ENCODE measurements at regions not wholly inside any gene's neighbourhood (a gene's known extent, or its start where the extent isn't known, plus 50 kb on each side); places are given as distances from the start of the nearest gene placed in this dataset.

GRCh38 chr13:80481588-80481987, 140.7 kb upstream of the SPRY2 start:
- Mint-ChIP-seq H3K36me3 (ENCODE audit: low read depth) (no peaks in the 10 kb centered on the region), H3K27me3 (no peaks in the 10 kb centered on the region), H3K4me1 (no peaks in the 10 kb centered on the region), H3K9me3 (peaks cover 10% of the 10 kb centered on the region), H3K4me3 (no peak overlapping the region), H3K27ac (no peak overlapping the region)
- no peak for ATAC-seq (replicated peaks)

- Mint-ChIP-seq H3K4me3 (no peak overlapping the region), H3K27ac (no peak overlapping the region), H3K36me3 (ENCODE audit: low read depth) (no peaks in the 10 kb centered on the region), H3K9me3 (peaks cover 15% of the 10 kb centered on the region), H3K27me3 (no peaks in the 10 kb centered on the region), H3K4me1 (no peaks in the 10 kb centered on the region)
- no peak for ATAC-seq (replicated peaks)
Observed at GRCh38 chr13:80477661-80478443, 136.9 kb upstream of the SPRY2 start.

- ATAC-seq (replicated peaks) = no peak
Observed at GRCh38 chr13:80476953-80477352, 136.0 kb upstream of the SPRY2 start.

GRCh38 chr13:80475718-80476117, 134.8 kb upstream of the SPRY2 start:
- Mint-ChIP-seq H3K27me3 (no peaks in the 10 kb centered on the region), H3K36me3 (ENCODE audit: low read depth) (no peaks in the 10 kb centered on the region), H3K4me1 (no peaks in the 10 kb centered on the region), H3K9me3 (peaks cover 15% of the 10 kb centered on the region), H3K4me3 (no peak overlapping the region), H3K27ac (no peak overlapping the region)
- no peak for ATAC-seq (replicated peaks)

More at GRCh38 chr13:80476953-80477352, 136.0 kb upstream of the SPRY2 start:
- H3K27me3 Mint-ChIP-seq = no peaks in the 10 kb centered on the region
- no peaks in the 10 kb centered on the region for H3K4me1 Mint-ChIP-seq
- peaks cover 15% of the 10 kb centered on the region for H3K9me3 Mint-ChIP-seq
- H3K27ac Mint-ChIP-seq = no peak overlapping the region
- no peaks in the 10 kb centered on the region for H3K36me3 Mint-ChIP-seq (ENCODE audit: low read depth)
- no peak overlapping the region for H3K4me3 Mint-ChIP-seq

- no peak overlapping the region for H3K4me3 Mint-ChIP-seq
Observed at GRCh38 chr13:80473695-80474094, 132.8 kb upstream of the SPRY2 start.

GRCh38 chr13:80469853-80470381, 129.0 kb upstream of the SPRY2 start:
- Mint-ChIP-seq H3K27ac (no peak overlapping the region), H3K36me3 (ENCODE audit: low read depth) (no peaks in the 10 kb centered on the region), H3K9me3 (peaks cover 10% of the 10 kb centered on the region), H3K4me1 (no peaks in the 10 kb centered on the region), H3K27me3 (no peaks in the 10 kb centered on the region), H3K4me3 (no peak overlapping the region)
- no peak for ATAC-seq (replicated peaks)

More at GRCh38 chr13:80473695-80474094, 132.8 kb upstream of the SPRY2 start:
- no peaks in the 10 kb centered on the region for H3K4me1 Mint-ChIP-seq
- H3K27me3 Mint-ChIP-seq = no peaks in the 10 kb centered on the region
- no peak for ATAC-seq (replicated peaks)
- no peaks in the 10 kb centered on the region for H3K36me3 Mint-ChIP-seq (ENCODE audit: low read depth)
- H3K9me3 Mint-ChIP-seq = peaks cover 20% of the 10 kb centered on the region
- H3K27ac Mint-ChIP-seq = no peak overlapping the region

- Mint-ChIP-seq H3K9me3 (peaks cover 6% of the 10 kb centered on the region), H3K27me3 (no peaks in the 10 kb centered on the region), H3K4me3 (no peak overlapping the region), H3K27ac (no peak overlapping the region), H3K36me3 (ENCODE audit: low read depth) (no peaks in the 10 kb centered on the region), H3K4me1 (no peaks in the 10 kb centered on the region)
- no peak for ATAC-seq (replicated peaks)
Observed at GRCh38 chr13:80469105-80469852, 128.4 kb upstream of the SPRY2 start.

GRCh38 chr13:80465321-80465720, 124.4 kb upstream of the SPRY2 start:
- H3K36me3 Mint-ChIP-seq (ENCODE audit: low read depth) = no peaks in the 10 kb centered on the region

GRCh38 chr13:80463673-80464352, 122.9 kb upstream of the SPRY2 start:
- Mint-ChIP-seq H3K27me3 (no peaks in the 10 kb centered on the region), H3K4me1 (no peaks in the 10 kb centered on the region)
- ATAC-seq (replicated peaks) = no peak

More at GRCh38 chr13:80465321-80465720, 124.4 kb upstream of the SPRY2 start:
- Mint-ChIP-seq H3K9me3 (peaks cover 6% of the 10 kb centered on the region), H3K4me3 (no peak overlapping the region), H3K27me3 (no peaks in the 10 kb centered on the region), H3K4me1 (no peaks in the 10 kb centered on the region), H3K27ac (no peak overlapping the region)
- ATAC-seq (replicated peaks) = no peak

GRCh38 chr13:80462567-80462966, 121.6 kb upstream of the SPRY2 start:
- H3K36me3 Mint-ChIP-seq (ENCODE audit: low read depth) = no peaks in the 10 kb centered on the region
- H3K27me3 Mint-ChIP-seq = no peaks in the 10 kb centered on the region
- H3K27ac Mint-ChIP-seq = no peak overlapping the region
- no peak overlapping the region for H3K4me3 Mint-ChIP-seq
- H3K4me1 Mint-ChIP-seq = no peaks in the 10 kb centered on the region
- peaks cover 4% of the 10 kb centered on the region for H3K9me3 Mint-ChIP-seq
- no peak for ATAC-seq (replicated peaks)

More at GRCh38 chr13:80463673-80464352, 122.9 kb upstream of the SPRY2 start:
- H3K4me3 Mint-ChIP-seq = no peak overlapping the region
- H3K27ac Mint-ChIP-seq = no peak overlapping the region
- H3K9me3 Mint-ChIP-seq = peaks cover 6% of the 10 kb centered on the region
- no peaks in the 10 kb centered on the region for H3K36me3 Mint-ChIP-seq (ENCODE audit: low read depth)

GRCh38 chr13:80462037-80462436, 121.1 kb upstream of the SPRY2 start:
- ATAC-seq (replicated peaks) = no peak
- Mint-ChIP-seq H3K9me3 (peaks cover 4% of the 10 kb centered on the region), H3K27ac (no peak overlapping the region), H3K4me3 (no peak overlapping the region), H3K4me1 (no peaks in the 10 kb centered on the region), H3K36me3 (ENCODE audit: low read depth) (no peaks in the 10 kb centered on the region), H3K27me3 (no peaks in the 10 kb centered on the region)

- Mint-ChIP-seq H3K4me3 (no peak overlapping the region), H3K27me3 (no peaks in the 10 kb centered on the region), H3K4me1 (no peaks in the 10 kb centered on the region), H3K9me3 (peaks cover 4% of the 10 kb centered on the region), H3K27ac (no peak overlapping the region), H3K36me3 (ENCODE audit: low read depth) (no peaks in the 10 kb centered on the region)
- ATAC-seq (replicated peaks) = no peak
Observed at GRCh38 chr13:80458543-80458942, 117.6 kb upstream of the SPRY2 start.

- Mint-ChIP-seq H3K27me3 (no peaks in the 10 kb centered on the region), H3K27ac (no peak overlapping the region), H3K36me3 (ENCODE audit: low read depth) (no peaks in the 10 kb centered on the region), H3K4me1 (no peaks in the 10 kb centered on the region), H3K4me3 (no peak overlapping the region), H3K9me3 (peaks cover 7% of the 10 kb centered on the region)
- ATAC-seq (replicated peaks) = no peak
Observed at GRCh38 chr13:80454245-80454644, 113.3 kb upstream of the SPRY2 start.

GRCh38 chr13:80452279-80452678, 111.4 kb upstream of the SPRY2 start:
- Mint-ChIP-seq H3K36me3 (ENCODE audit: low read depth) (no peaks in the 10 kb centered on the region), H3K27me3 (no peaks in the 10 kb centered on the region), H3K27ac (no peak overlapping the region), H3K9me3 (peaks cover 7% of the 10 kb centered on the region), H3K4me1 (no peaks in the 10 kb centered on the region), H3K4me3 (no peak overlapping the region)
- no peak for ATAC-seq (replicated peaks)

Measured in activated T-helper 17 cell treated with anti-CD3 and anti-CD28 coated beads, Interleukin-2, amount 50 U/mL, for 72 hours (primary cell).